ENCODE measurements at regions not wholly inside any gene's neighbourhood (a gene's known extent, or its start where the extent isn't known, plus 50 kb on each side); places are given as distances from the start of the nearest gene placed in this dataset.

DNA sequence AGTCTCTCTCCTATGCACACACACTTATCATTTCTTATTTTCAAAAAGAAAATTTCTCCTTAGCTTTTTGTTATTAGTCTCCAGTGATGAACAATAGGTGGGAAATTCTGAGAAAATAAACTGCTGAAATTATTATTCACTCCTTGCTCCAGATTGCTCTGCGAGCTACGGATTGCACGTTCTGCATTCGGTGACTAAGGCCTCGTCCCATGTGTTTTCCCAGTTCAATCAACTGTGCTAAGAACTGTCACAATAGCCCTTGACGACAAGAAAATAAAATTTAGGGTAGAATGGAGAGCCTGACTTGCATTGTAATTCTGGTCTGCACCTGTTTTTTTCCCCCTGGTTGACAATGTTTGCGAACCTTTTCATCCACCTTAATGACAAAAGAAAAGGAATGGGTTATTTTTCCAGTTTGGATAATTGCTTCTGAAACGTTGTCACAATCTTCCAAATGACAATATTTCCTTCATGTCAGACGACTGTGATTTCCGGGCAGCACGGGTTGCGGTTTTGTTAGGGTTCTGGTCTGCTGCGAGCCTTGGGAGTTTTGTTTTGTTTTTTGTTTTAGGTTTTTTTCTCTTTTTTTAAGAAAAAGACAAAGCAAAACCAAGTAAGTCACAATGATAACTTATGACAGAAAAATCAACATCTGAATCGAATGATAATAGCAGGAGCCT, 124.5 kb upstream of the NOCT start:
- Mint-ChIP-seq H3K4me1 (peaks cover 13% of the 10 kb centered on the region), H3K27ac (no peak overlapping the region), H3K9me3 (peaks cover 0 to 11% (median 0%) of the 10 kb centered on the region in 7 donors), H3K4me3 (no peak overlapping the region), H3K36me3 (peaks cover 0 to 2% of the 10 kb centered on the region in 2 donors), H3K27me3 (ENCODE audit: low read depth in 3 of 3) (peaks cover 0 to 3% (median 1%) of the 10 kb centered on the region in 3 donors)
- intact Hi-C loops (cut with micrococcal nuclease) = no loop called here
- no peak overlapping the region for H2AFZ ChIP-seq (ENCODE audit: insufficient read depth, low read depth, low read length, poor library complexity, severe bottlenecking)
- no peak for DNase-seq
- H3K79me2 ChIP-seq (ENCODE audit: insufficient read depth, low read length) = no peaks in the 10 kb centered on the region
- no peaks in the 10 kb centered on the region for H4K20me1 ChIP-seq (ENCODE audit: insufficient read depth, low read length)
- no peak overlapping the region for H3K4me2 ChIP-seq (replicated peaks; ENCODE audit: extremely low read depth, low read length, poor library complexity, severe bottlenecking)
- H3K9ac ChIP-seq (ENCODE audit: insufficient read depth, low read length, poor library complexity, severe bottlenecking) = no peak overlapping the region
- H3K27me3 ChIP-seq (ENCODE audit: control insufficient read depth in 2 of 2, insufficient read depth in 2 of 2, low read length in 2 of 2) = no peaks in the 10 kb centered on the region
- no peak overlapping the region for H3K4me3 ChIP-seq (replicated peaks in 1 of 3; ENCODE audit: low read depth in 2 of 3, low read length in 3 of 3)
- peaks cover 0 to 2% of the 10 kb centered on the region in 2 donors for H3K9me3 ChIP-seq (replicated peaks in 1 of 2; ENCODE audit: control insufficient read depth in 1 of 2, insufficient read depth in 1 of 2, low read length in 2 of 2)
- whole genome bisulfite sequencing (ENCODE audit: insufficient coverage) = no CpG with 5 or more reads among the region's 14 CpGs
- no peak for TF ChIP-seq CTCF (IDR thresholded peaks at IDR 0.05)
- H3K4me1 ChIP-seq (ENCODE audit: control insufficient read depth in 1 of 2, insufficient read depth in 2 of 2, low read length in 2 of 2) = peaks cover 7 to 9% of the 10 kb centered on the region in 2 donors
- H3K27ac ChIP-seq (ENCODE audit: low read depth in 1 of 2, low read length in 2 of 2) = no peak overlapping the region
- no peaks in the 10 kb centered on the region for H3K36me3 ChIP-seq (replicated peaks in 1 of 2; ENCODE audit: control insufficient read depth in 1 of 2, insufficient read depth in 2 of 2, low read length in 2 of 2)

DNA sequence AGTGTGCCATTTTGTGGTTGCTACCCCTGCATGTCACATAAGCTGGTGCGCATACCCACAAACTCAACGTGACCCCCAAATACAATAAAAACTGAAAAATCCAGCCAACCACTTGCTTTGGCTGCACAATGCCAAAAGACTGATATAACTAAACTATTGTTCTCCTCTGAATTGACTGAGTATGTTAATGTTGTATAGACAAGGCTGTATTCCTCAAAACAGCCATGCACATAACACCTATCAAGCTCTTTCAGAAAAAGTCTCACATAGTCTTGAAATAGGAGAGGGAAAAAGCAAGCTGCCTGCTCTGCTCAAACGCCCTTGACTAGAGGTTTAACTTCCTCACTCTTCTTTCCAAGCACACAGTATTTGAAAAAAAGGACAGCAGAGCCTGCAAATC, 126.4 kb upstream of the NOCT start:
- WGBS (ENCODE audit: insufficient coverage) = no CpG with 5 or more reads among the region's 3 CpGs

More for the DNA sequence above, 126.4 kb upstream of the NOCT start:
- peaks cover 1 to 4% (median 2%) of the 10 kb centered on the region in 3 donors for H3K27me3 Mint-ChIP-seq (ENCODE audit: low read depth in 3 of 3)
- intact Hi-C loops (cut with micrococcal nuclease) = no loop called here
- Histone ChIP-seq H3K9ac (ENCODE audit: insufficient read depth, low read length, poor library complexity, severe bottlenecking) (no peak overlapping the region), H2AFZ (ENCODE audit: insufficient read depth, low read depth, low read length, poor library complexity, severe bottlenecking) (no peak overlapping the region), H3K9me3 (replicated peaks in 1 of 2; ENCODE audit: control insufficient read depth in 1 of 2, insufficient read depth in 1 of 2, low read length in 2 of 2) (peaks cover 0 to 2% of the 10 kb centered on the region in 2 donors), H3K79me2 (ENCODE audit: insufficient read depth, low read length) (no peaks in the 10 kb centered on the region), H3K4me1 (ENCODE audit: control insufficient read depth in 1 of 2, insufficient read depth in 2 of 2, low read length in 2 of 2) (no peaks in the 10 kb centered on the region), H3K4me2 (replicated peaks; ENCODE audit: extremely low read depth, low read length, poor library complexity, severe bottlenecking) (no peak overlapping the region), H3K4me3 (replicated peaks in 1 of 3; ENCODE audit: low read depth in 2 of 3, low read length in 3 of 3) (no peak overlapping the region), H3K27ac (ENCODE audit: low read depth in 1 of 2, low read length in 2 of 2) (no peak overlapping the region), H4K20me1 (ENCODE audit: insufficient read depth, low read length) (no peaks in the 10 kb centered on the region), H3K36me3 (replicated peaks in 1 of 2; ENCODE audit: control insufficient read depth in 1 of 2, insufficient read depth in 2 of 2, low read length in 2 of 2) (no peaks in the 10 kb centered on the region), H3K27me3 (ENCODE audit: control insufficient read depth in 2 of 2, insufficient read depth in 2 of 2, low read length in 2 of 2) (no peaks in the 10 kb centered on the region)
- peaks cover 0 to 2% of the 10 kb centered on the region in 2 donors for H3K36me3 Mint-ChIP-seq
- H3K4me1 Mint-ChIP-seq = peaks cover 5% of the 10 kb centered on the region
- no peak overlapping the region for H3K4me3 Mint-ChIP-seq
- no peak overlapping the region for H3K27ac Mint-ChIP-seq
- no peak for TF ChIP-seq CTCF (IDR thresholded peaks at IDR 0.05)
- DNase-seq = no peak
- H3K9me3 Mint-ChIP-seq = peaks cover 0 to 12% (median 0%) of the 10 kb centered on the region in 7 donors

All from CD14-positive monocyte (primary cell).